Upper lobe of left lung (tissue), 4 donors: ENCODE measurements at regions not wholly inside any gene's neighbourhood (a gene's known extent, or its start where the extent isn't known, plus 50 kb on each side); places are given as distances from the start of the nearest gene placed in this dataset.

Experiments
- CTCF ChIP-seq, 6 experiments: fragments of 450-650 bp in 4 of 6; fragments of 200-600 bp in 2 of 6; sonication (generic) in 2 of 6; IDR thresholded peaks; one replicate each; pipeline ENCODE4 v1.5.1; 2016 to 2019; ENCODE audit warnings: antibody characterized with exemption in 6 of 6
- EP300 ChIP-seq, 4 donors: sonication (generic); formaldehyde crosslinking; IDR thresholded peaks; one replicate each; pipeline ENCODE4 v1.5.1; 2017; ENCODE audit warnings: antibody characterized with exemption in 4 of 4, control low read depth in 2 of 4
- POLR2A ChIP-seq, 4 donors: fragments of 450-650 bp; IDR thresholded peaks; one replicate each; pipeline ENCODE4 v1.5.1; 2016 to 2017; ENCODE audit warnings: antibody characterized with exemption in 4 of 4, mild to moderate bottlenecking in 2 of 4
- POLR2AphosphoS5 ChIP-seq, 2 donors: sonication (generic); formaldehyde crosslinking; IDR thresholded peaks; one replicate each; pipeline ENCODE4 v1.5.1; 2017; ENCODE audit warnings: antibody characterized with exemption in 2 of 2

- no peak for TF ChIP-seq CTCF (IDR thresholded peaks at IDR 0.05)
- TF ChIP-seq POLR2A (IDR thresholded peaks at IDR 0.05), result no peak
- TF ChIP-seq EP300 (IDR thresholded peaks at IDR 0.05), result no peak
- no peak for TF ChIP-seq POLR2AphosphoS5 (IDR thresholded peaks at IDR 0.05)
These were observed 185.8 kb upstream of the RMST start for GRCh38 chr12:97276661-97277429.
